GM19452 (cell line): ENCODE measurements at regions not wholly inside any gene's neighbourhood (a gene's known extent, or its start where the extent isn't known, plus 50 kb on each side); places are given as distances from the start of the nearest gene placed in this dataset.
A peak's percentile ranks its signal among the peaks of the same experiment; 100 is the strongest.
"Not testable (repeated sequence)": the region's sequence is repeated elsewhere in the genome, so short reads cannot be mapped to it uniquely, and the experiment has no call there.

Experiments used
- ATAC-seq: cut with Tn5 transposase; IDR thresholded peaks from one replicate; pipeline ENCODE4 v1.9.1; 2021; ENCODE audit not compliant: unreplicated experiment

GRCh38 chr2:118791483-118791882 is 56.0 kb downstream of the EN1 start:
- no peak for ATAC-seq

DNA sequence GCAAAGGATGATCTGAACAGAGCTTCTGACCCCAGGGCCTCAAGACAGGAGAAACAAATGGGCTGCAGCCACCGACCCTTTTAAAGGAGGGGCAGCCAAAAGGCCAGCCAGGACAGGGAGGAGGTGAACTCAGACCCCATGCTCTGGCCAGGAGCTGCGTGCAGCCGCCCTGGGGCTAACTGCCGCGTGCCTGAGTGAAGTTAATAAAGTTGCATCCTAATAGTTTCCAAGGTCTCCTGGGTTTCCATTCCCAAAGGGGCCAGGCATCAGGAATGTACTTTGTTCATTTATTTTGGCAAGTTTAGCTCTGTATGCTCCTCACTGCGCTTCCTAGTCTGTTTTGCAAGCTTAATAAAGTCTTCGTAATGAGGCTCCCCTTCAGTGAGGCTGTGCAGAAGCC is 60.7 kb downstream of the EN1 start:
- ATAC-seq: no peak

GRCh38 chr2:118784860-118785259 is 62.6 kb downstream of the EN1 start:
- no peak for ATAC-seq

DNA sequence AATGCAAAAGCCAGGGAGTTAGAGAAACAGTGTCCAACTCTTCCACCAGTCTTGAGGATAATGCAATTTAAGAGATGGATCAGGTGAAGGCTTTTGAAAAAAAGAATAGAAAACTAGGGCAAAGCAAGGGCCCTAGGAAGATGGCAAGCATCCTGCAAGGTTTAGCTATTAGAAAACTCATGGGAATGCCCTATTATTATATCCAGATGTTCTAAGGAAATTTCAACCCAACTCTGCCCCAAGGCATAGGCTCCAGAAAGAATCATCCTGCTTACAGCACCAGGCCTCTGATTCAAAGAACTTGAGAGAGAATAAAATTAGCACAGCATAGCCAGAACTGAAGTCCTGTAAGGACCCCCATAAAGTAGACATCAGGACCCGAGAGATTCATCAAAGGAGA is 68.1 kb downstream of the EN1 start:
- no peak for ATAC-seq

DNA sequence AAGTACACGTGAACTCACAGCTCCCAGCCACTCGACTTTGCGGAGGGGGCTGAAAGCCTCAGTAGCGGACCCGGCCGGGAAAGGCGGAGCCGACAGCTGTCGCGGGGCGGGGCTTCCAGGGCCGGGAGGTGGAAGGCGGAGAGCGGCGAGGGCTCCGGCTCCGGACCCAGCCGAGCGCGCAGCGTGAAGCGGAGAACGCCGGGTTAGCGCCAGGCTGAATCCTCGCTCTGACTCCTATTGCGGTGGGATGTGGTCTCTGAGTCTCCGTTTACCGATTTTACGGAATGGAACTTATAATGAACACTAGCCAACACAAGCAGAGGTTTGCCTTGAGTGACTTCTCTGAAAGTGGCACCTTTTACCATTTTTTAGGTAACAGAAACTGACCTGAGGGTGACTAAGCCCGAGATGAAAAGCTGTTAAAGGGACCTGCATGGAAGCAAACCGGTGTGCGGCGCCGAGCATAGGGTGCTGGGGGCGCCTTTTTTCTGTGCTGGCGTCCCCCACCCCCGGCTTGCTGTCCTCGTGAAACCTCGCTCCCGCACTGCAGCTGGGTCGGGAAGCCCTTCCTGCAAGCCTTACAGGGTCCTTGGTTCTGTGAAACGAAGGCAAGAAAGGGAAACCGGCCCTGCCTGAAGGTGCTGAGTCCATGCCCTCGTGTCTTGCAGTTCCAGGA is 72.9 kb downstream of the EN1 start:
- peak; percentile 53 for ATAC-seq

DNA sequence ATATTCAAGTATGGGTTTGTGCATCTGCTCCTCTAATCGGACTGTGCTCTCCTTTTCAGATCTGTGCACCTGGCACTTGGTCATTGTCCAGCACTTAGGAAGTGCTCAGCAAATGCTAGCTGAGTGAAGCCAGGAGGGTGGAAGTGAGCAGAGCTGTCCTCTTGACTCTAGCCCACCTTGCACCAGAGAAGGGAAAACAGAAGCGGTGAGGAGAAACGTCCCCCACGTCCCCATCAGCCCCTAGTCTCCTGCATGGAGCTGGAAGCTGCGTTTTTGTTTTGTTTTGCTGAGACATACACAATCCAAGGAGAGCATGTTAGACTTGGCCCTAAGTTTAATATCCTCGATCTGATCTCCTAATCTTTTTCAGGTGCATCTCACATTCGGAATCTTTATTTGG is 73.6 kb downstream of the EN1 start:
- no peak for ATAC-seq

DNA sequence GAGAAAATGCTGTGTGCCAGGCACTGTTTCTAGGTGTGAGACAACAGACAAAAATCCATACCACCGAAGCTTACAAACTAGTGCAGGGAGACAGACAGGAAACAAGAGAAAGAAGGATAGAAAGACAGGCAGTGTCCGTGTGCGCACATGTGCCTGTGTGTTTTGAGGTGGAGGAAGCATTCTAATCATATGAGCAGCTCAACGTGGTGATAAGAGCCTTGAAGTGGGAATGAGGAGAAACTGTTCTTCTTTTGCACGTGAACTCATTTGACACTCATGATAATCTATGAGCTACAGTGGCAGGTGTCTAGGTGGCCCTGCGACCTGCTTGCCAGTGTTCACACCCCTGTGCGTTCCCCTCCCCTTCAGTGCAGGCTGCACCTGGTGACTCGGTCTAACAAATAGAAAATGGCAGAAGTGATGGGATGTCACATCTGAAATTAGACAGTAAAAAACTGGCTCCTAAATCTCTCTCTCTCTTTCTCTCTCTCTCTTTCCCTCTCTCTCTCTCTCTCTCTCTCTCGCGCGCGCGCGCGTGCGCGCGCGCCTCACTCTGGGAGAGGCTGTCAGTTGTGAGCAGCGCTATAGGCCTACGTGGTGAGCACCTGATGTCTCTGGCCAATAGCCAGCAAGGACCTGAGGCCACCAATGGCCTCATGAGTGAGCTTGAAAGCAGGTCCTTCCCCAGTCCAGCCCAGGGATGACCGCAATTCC is 74.8 kb downstream of the EN1 start:
- no peak for ATAC-seq

GRCh38 chr2:118769707-118770400 is 77.6 kb downstream of the EN1 start:
- no peak for ATAC-seq

GRCh38 chr2:118766871-118767270 is 80.6 kb downstream of the EN1 start:
- no peak for ATAC-seq

- ATAC-seq: no peak
Measured at GRCh38 chr2:118764855-118765254, 82.6 kb downstream of the EN1 start.

- no peak for ATAC-seq
Measured at GRCh38 chr2:118763797-118764196, 83.7 kb downstream of the EN1 start.

- ATAC-seq: no peak
Measured at GRCh38 chr2:118762290-118762689, 85.2 kb downstream of the EN1 start.

GRCh38 chr2:118761771-118762170 is 85.7 kb downstream of the EN1 start:
- ATAC-seq: no peak

DNA sequence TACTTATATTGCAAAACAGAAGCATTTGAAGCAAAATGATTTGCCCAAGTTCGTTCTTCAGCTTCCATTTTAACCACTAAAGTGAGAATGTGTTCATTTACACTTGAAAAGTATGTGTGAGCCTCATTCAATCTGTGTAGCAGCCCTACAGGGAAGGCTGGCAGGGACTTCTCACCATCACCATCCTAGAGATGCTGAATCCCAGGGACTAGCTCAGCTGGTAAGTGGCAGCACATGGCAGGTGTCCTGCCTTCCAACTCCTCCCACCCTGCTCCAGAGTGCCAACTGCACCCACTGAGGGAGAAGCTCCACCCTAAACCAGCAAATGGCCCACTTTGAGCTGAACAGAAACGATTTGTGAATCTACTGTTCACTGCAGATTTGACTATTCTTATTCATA is 91.5 kb downstream of the EN1 start:
- no peak for ATAC-seq

GRCh38 chr2:118755384-118755783 is 92.1 kb downstream of the EN1 start:
- no peak for ATAC-seq

- no peak for ATAC-seq
Measured at GRCh38 chr2:118752762-118753429, 94.6 kb downstream of the EN1 start.

DNA sequence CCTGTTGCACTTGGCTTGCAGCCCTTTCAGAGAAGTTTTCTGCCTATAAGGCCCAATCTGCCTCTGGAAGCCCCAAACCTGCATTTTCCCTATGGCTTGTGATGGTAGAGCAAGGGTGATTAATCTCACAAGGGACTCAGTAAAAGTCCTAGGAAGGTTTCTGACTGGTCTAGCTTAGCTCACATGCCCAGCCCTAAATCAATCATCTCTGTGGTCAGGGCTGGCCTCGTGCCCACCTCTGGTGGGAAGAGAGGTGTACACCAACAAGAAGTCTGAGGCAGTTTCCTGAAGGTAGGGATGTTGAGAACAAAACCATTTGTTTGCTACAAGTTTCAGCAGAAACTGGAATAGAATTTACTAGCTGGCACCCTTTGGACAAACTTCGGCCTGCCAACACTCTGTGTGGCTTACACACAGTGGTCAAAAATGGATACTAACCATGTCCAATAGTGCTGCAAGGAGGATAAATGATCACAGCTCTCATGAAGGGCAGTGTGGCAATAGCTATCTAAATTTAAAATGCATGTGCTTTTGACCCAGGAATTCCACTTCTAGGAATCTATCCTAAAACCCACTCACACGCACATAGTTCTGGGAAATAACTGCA is 96.4 kb downstream of the EN1 start:
- ATAC-seq: no peak

DNA sequence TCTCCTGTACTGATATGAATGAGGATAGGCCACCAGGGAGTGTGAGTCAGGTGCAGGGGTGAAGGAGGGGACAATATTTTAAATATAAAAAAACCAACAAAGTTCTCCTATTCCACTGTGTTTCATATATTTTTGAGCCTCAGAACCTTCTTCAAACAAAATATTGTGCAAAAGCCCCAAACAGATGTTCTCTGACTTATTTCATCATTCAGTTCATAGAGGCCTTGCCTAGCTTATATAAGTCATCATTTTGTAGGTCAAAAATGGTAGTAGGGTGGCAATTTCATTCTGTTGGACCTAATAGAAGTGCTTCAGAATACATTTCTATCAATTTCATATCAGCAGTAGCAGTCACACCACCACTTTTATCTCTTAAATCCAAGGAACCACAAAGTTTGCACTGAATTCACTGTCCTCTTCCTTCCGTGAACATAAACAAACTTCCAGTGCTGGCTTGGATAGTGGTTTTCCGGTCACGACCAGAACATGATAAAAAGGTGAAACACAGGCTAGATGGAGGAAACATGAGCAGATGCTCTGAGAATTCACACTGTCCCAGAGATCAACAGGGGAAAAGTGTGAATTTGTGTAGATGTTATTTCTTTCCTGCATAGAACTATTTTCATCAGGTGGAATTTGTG is 99.1 kb downstream of the EN1 start:
- no peak for ATAC-seq

DNA sequence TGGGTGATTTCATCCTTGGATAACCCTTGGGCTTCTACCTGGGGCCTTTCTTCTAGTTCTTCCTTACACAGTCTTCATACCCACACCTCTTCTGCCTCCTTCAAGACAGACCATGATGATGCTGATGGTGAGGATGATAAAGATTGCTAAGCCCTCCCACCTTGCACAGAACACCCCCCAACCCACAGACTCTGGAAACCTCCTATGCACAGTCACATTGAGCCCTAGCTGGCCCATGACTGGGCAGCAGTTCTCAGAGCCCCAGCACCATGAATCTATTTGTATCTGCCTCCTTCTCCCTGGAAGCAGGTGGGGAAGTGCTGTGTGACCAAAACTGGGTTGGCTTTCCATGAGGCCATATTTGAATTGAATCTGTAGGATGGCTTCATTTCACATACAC is 99.8 kb downstream of the EN1 start:
- ATAC-seq: no peak

GRCh38 chr2:118747066-118747465 is 100.4 kb downstream of the EN1 start:
- ATAC-seq: no peak

DNA sequence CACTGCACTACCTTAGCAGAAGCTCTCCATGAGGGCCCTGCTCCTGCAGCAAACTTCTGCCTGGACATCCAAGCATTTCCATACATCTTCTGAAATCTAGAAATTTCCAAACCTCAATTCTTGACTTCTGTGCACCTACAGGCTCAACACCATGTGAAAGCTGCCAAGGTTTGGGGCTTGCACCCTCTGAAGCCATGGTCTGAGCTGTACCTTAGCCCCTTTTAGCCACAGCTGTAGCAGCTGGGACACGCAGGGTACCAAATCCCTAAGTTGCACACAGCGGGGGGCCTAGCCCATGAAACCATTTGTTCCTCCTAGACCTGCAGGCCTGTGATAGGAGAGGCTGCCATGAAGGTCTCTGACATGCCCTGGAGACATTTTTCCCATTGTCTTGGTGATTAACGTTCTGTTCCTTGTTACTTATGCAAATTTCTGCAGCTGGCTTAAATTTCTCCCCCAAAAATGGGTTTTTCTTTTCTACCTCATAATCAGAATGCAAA is 102.7 kb downstream of the EN1 start:
- not testable (repeated sequence) for ATAC-seq
